Stimulated activated naive CD8-positive, alpha-beta T cell treated with anti-CD3 and anti-CD28 coated beads, Interleukin-15, Interleukin-2, amounts not matched to agents 100 U/mL and 50 U/mL, for 24 hours (primary cell): ENCODE measurements at regions not wholly inside any gene's neighbourhood (a gene's known extent, or its start where the extent isn't known, plus 50 kb on each side); places are given as distances from the start of the nearest gene placed in this dataset.
"Not testable (repeated sequence)": the region's sequence is repeated elsewhere in the genome, so short reads cannot be mapped to it uniquely, and the experiment has no call there.

Experiments used
- ATAC-seq: fragments of 150-1000 bp; cut with Tn5 transposase; one replicate; pipeline ENCODE4 v1.10.0; 2021
- DNase-seq: peaks from one replicate; pipeline ENCODE4 v3.0.0; 2021

GRCh38 chr4:110424144-110424543 lies 51.8 kb upstream of the ENPEP start:
- DNase-seq = no peak
- no peak for ATAC-seq

GRCh38 chr4:110418641-110419040 lies 57.3 kb upstream of the ENPEP start:
- peak; percentile 5 for DNase-seq
- no peak for ATAC-seq

- no peak for DNase-seq
- no peak for ATAC-seq
Observed at GRCh38 chr4:110417136-110417535, 58.8 kb upstream of the ENPEP start.

GRCh38 chr4:110415478-110415877 lies 60.5 kb upstream of the ENPEP start:
- ATAC-seq (no peak), DNase-seq (no peak)

GRCh38 chr4:110415041-110415440 lies 60.9 kb upstream of the ENPEP start:
- DNase-seq (no peak), ATAC-seq (no peak)

GRCh38 chr4:110414561-110414920 lies 61.4 kb upstream of the ENPEP start:
- no peak for DNase-seq
- no peak for ATAC-seq

- ATAC-seq, DNase-seq: not testable (repeated sequence)
Observed at GRCh38 chr4:110413807-110414560, 62.0 kb upstream of the ENPEP start.

GRCh38 chr4:110412354-110413065 lies 63.4 kb upstream of the ENPEP start:
- DNase-seq = no peak
- no peak for ATAC-seq

- DNase-seq (no peak), ATAC-seq (no peak)
Observed at GRCh38 chr4:110411574-110412011, 64.4 kb upstream of the ENPEP start.

GRCh38 chr4:110410853-110411573 lies 64.9 kb upstream of the ENPEP start:
- not testable (repeated sequence) for DNase-seq, ATAC-seq

GRCh38 chr4:110400086-110400485 lies 75.9 kb upstream of the ENPEP start:
- ATAC-seq = no peak
- DNase-seq = no peak

- ATAC-seq, DNase-seq: not testable (repeated sequence)
Observed at GRCh38 chr4:110399046-110399445, 76.9 kb upstream of the ENPEP start.

GRCh38 chr4:110396963-110397362 lies 79.0 kb upstream of the ENPEP start:
- ATAC-seq (no peak), DNase-seq (no peak)

GRCh38 chr4:110395421-110395820 lies 80.5 kb upstream of the ENPEP start:
- no peak for ATAC-seq

GRCh38 chr4:110394871-110395270 lies 81.1 kb upstream of the ENPEP start:
- ATAC-seq = no peak
- DNase-seq = no peak

More at GRCh38 chr4:110395421-110395820, 80.5 kb upstream of the ENPEP start:
- DNase-seq = no peak

- ATAC-seq = no peak
Observed at GRCh38 chr4:110381784-110382183, 94.2 kb upstream of the ENPEP start.

GRCh38 chr4:110372485-110372884 lies 103.5 kb upstream of the ENPEP start:
- ATAC-seq = no peak
- no peak for DNase-seq

More at GRCh38 chr4:110381784-110382183, 94.2 kb upstream of the ENPEP start:
- DNase-seq = no peak

- ATAC-seq (no peak), DNase-seq (no peak)
Observed at GRCh38 chr4:110371016-110371770, 104.8 kb upstream of the ENPEP start.

- ATAC-seq (no peak), DNase-seq (no peak)
Observed at GRCh38 chr4:110368409-110368808, 107.5 kb upstream of the ENPEP start.

GRCh38 chr4:110367156-110367555 lies 108.8 kb upstream of the ENPEP start:
- no peak for DNase-seq
- no peak for ATAC-seq

- ATAC-seq = no peak
- no peak for DNase-seq
Observed at GRCh38 chr4:110365761-110366160, 110.2 kb upstream of the ENPEP start.

- ATAC-seq (no peak), DNase-seq (no peak)
Observed at GRCh38 chr4:110364911-110365520, 110.9 kb upstream of the ENPEP start.
